A673 (cell line): ENCODE measurements at regions not wholly inside any gene's neighbourhood (a gene's known extent, or its start where the extent isn't known, plus 50 kb on each side); places are given as distances from the start of the nearest gene placed in this dataset.
"Not testable (repeated sequence)": the region's sequence is repeated elsewhere in the genome, so short reads cannot be mapped to it uniquely, and the experiment has no call there.

Source experiments
- EZH2 ChIP-seq: fragments of 200-600 bp; sonication (generic); IDR thresholded peaks from 2 replicates; pipeline ENCODE4 v1.6.1; 2017; ENCODE audit warnings: borderline replicate concordance, low read depth, mild to moderate bottlenecking, mixed read lengths, antibody characterized with exemption, low read length; ENCODE audit not compliant: poor library complexity, severe bottlenecking
- TF ChIP-seq, protein P1 (sequence below): fragments of 300-800, 200-600 bp; sonication (generic); conservative IDR thresholded peaks from 2 replicates; pipeline ENCODE4 v1.5.1; 2017; ENCODE audit warnings: low read depth, mild to moderate bottlenecking, antibody characterized with exemption, low read length, moderate library complexity, mixed read lengths

DNA sequence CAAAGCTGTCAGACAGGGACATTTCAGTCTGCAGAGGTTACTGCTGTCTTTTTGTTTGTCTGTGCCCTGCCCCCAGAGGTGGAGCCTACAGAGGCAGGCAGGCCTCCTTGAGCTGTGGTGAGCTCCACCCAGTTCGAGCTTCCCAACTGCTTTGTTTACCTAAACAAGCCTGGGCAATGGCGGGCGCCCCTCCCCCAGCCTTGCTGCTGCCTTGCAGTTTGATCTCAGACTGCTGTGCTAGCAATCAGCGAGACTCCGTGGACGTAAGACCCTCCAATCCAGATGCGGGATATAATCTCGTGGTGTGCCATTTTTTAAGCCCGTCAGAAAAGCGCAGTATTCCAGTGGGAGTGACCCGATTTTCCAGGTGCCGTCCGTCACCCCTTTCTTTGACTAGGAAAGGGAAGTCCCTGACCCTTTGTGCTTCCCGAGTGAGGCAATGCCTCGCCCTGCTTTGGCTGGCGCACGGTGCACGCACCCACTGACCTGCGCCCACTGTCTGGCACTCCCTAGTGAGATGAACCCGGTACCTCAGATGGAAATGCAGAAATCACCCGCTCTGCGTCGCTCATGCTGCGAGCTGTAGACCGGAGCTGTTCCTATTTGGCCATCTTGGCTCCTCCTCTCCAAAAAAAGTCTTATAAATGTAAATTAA, 54.1 kb upstream of the RIMS1 start:
- TF ChIP-seq, protein P1, sequence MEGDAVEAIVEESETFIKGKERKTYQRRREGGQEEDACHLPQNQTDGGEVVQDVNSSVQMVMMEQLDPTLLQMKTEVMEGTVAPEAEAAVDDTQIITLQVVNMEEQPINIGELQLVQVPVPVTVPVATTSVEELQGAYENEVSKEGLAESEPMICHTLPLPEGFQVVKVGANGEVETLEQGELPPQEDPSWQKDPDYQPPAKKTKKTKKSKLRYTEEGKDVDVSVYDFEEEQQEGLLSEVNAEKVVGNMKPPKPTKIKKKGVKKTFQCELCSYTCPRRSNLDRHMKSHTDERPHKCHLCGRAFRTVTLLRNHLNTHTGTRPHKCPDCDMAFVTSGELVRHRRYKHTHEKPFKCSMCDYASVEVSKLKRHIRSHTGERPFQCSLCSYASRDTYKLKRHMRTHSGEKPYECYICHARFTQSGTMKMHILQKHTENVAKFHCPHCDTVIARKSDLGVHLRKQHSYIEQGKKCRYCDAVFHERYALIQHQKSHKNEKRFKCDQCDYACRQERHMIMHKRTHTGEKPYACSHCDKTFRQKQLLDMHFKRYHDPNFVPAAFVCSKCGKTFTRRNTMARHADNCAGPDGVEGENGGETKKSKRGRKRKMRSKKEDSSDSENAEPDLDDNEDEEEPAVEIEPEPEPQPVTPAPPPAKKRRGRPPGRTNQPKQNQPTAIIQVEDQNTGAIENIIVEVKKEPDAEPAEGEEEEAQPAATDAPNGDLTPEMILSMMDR: not testable (repeated sequence)
- not testable (repeated sequence) for TF ChIP-seq EZH2
